ENCODE measurements at regions not wholly inside any gene's neighbourhood (a gene's known extent, or its start where the extent isn't known, plus 50 kb on each side); places are given as distances from the start of the nearest gene placed in this dataset.

GRCh38 chr20:58127701-58128111, 100.7 kb downstream of the ANKRD60 start:
- TF ChIP-seq TAF1 (IDR thresholded peaks at IDR 0.05; ENCODE audit: borderline replicate concordance, insufficient read depth, low read length) (no peak), POLR2AphosphoS5 (IDR thresholded peaks at IDR 0.05; ENCODE audit: low read depth, low read length) (no peak)
- TF ChIP-seq, protein P1, sequence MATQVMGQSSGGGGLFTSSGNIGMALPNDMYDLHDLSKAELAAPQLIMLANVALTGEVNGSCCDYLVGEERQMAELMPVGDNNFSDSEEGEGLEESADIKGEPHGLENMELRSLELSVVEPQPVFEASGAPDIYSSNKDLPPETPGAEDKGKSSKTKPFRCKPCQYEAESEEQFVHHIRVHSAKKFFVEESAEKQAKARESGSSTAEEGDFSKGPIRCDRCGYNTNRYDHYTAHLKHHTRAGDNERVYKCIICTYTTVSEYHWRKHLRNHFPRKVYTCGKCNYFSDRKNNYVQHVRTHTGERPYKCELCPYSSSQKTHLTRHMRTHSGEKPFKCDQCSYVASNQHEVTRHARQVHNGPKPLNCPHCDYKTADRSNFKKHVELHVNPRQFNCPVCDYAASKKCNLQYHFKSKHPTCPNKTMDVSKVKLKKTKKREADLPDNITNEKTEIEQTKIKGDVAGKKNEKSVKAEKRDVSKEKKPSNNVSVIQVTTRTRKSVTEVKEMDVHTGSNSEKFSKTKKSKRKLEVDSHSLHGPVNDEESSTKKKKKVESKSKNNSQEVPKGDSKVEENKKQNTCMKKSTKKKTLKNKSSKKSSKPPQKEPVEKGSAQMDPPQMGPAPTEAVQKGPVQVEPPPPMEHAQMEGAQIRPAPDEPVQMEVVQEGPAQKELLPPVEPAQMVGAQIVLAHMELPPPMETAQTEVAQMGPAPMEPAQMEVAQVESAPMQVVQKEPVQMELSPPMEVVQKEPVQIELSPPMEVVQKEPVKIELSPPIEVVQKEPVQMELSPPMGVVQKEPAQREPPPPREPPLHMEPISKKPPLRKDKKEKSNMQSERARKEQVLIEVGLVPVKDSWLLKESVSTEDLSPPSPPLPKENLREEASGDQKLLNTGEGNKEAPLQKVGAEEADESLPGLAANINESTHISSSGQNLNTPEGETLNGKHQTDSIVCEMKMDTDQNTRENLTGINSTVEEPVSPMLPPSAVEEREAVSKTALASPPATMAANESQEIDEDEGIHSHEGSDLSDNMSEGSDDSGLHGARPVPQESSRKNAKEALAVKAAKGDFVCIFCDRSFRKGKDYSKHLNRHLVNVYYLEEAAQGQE (IDR thresholded peaks at IDR 0.05; ENCODE audit: insufficient read depth in 1 of 2, low read depth in 2 of 2, low read length in 2 of 2) = no peak

- TF ChIP-seq SIN3A (IDR thresholded peaks at IDR 0.05; ENCODE audit: borderline replicate concordance, insufficient read depth, low read length) (no peak), TAF1 (IDR thresholded peaks at IDR 0.05; ENCODE audit: borderline replicate concordance, insufficient read depth, low read length) (no peak), FOXP2 (optimal IDR thresholded peaks at IDR 0.05; ENCODE audit: borderline replicate concordance, extremely low read depth, extremely low read length, insufficient read depth) (no peak), POLR2AphosphoS5 (IDR thresholded peaks at IDR 0.05; ENCODE audit: low read depth, low read length) (no peak)
- TF ChIP-seq, protein P1 (IDR thresholded peaks at IDR 0.05; ENCODE audit: insufficient read depth in 1 of 2, low read depth in 2 of 2, low read length in 2 of 2) = no peak
These were observed 102.7 kb downstream of the ANKRD60 start for GRCh38 chr20:58125726-58126125.

DNA sequence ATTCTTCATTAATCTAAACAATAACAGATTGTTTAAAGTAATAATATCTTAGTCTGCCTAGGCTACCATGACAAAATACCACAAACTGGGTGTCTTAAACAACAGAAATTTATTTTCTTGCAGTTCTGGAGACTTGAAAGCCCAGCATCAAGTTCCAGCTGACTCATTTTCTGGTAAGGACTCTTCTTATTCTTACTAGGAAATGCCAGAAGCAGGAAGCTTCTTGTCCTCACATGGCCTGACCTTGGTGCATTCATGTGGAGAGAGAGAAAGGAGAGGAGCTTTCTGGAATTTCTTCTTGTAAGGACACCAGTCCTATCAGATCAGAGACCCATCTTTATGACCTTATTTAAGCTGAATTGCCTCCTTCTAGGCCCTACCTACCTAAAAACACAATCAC, 110.5 kb downstream of the ANKRD60 start:
- TF ChIP-seq POLR2AphosphoS5 (IDR thresholded peaks at IDR 0.05; ENCODE audit: low read depth, low read length) = no peak
- no peak for TF ChIP-seq FOXP2 (optimal IDR thresholded peaks at IDR 0.05; ENCODE audit: borderline replicate concordance, extremely low read depth, extremely low read length, insufficient read depth)
- TF ChIP-seq SIN3A (IDR thresholded peaks at IDR 0.05; ENCODE audit: borderline replicate concordance, insufficient read depth, low read length) = no peak
- TF ChIP-seq TAF1 (IDR thresholded peaks at IDR 0.05; ENCODE audit: borderline replicate concordance, insufficient read depth, low read length) = no peak
- TF ChIP-seq, protein P1 (IDR thresholded peaks at IDR 0.05; ENCODE audit: insufficient read depth in 1 of 2, low read depth in 2 of 2, low read length in 2 of 2) = no peak

DNA sequence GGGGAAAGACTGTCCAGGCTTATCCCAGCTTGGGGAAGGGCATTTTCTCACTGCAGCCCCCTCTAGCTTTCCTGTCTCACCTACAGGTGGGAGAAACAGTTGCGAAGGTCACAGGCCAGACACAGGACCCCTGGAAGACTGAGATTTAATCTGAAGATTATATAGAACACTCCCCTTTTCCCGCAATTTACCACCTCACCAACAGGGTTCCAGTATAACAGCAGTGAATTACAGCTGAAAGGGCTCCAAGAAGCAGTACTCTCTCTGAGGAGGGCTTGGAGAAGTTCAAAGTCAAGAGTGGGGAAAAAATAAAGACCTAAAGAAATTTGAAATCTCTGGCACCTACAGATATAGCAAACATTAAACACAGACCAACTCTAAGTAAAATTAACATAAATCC, 111.9 kb downstream of the ANKRD60 start:
- TF ChIP-seq, protein P1 (IDR thresholded peaks at IDR 0.05; ENCODE audit: insufficient read depth in 1 of 2, low read depth in 2 of 2, low read length in 2 of 2) = no peak
- TF ChIP-seq FOXP2 (optimal IDR thresholded peaks at IDR 0.05; ENCODE audit: borderline replicate concordance, extremely low read depth, extremely low read length, insufficient read depth) (no peak), SIN3A (IDR thresholded peaks at IDR 0.05; ENCODE audit: borderline replicate concordance, insufficient read depth, low read length) (no peak), TAF1 (IDR thresholded peaks at IDR 0.05; ENCODE audit: borderline replicate concordance, insufficient read depth, low read length) (no peak), POLR2AphosphoS5 (IDR thresholded peaks at IDR 0.05; ENCODE audit: low read depth, low read length) (no peak)

DNA sequence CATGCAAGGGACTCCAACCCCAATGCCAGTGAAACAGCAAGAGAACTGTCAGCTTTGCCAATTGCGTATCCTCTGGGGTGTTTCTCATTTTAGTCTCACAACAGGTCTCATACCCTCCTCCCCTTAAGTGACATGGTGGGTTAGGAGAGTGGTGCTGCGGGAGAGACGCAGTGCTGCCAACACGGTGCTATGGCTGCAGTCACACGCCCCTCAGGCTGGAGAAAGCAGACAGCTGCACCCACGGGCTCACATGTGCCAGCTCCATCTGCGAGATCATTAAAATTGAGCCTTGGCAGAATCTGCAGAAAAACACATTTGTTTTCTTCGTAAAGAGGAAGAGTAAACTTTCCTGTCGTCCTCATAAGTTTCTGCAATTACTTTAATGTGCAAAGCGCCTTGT, 114.7 kb downstream of the ANKRD60 start:
- TF ChIP-seq TAF1 (IDR thresholded peaks at IDR 0.05; ENCODE audit: borderline replicate concordance, insufficient read depth, low read length) = no peak
- no peak for TF ChIP-seq POLR2AphosphoS5 (IDR thresholded peaks at IDR 0.05; ENCODE audit: low read depth, low read length)
- TF ChIP-seq, protein P1 (IDR thresholded peaks at IDR 0.05; ENCODE audit: insufficient read depth in 1 of 2, low read depth in 2 of 2, low read length in 2 of 2) = no peak
- TF ChIP-seq SIN3A (IDR thresholded peaks at IDR 0.05; ENCODE audit: borderline replicate concordance, insufficient read depth, low read length) = no peak
- no peak for TF ChIP-seq FOXP2 (optimal IDR thresholded peaks at IDR 0.05; ENCODE audit: borderline replicate concordance, extremely low read depth, extremely low read length, insufficient read depth)
